Smooth muscle cell (in vitro differentiated cells): ENCODE measurements at regions not wholly inside any gene's neighbourhood (a gene's known extent, or its start where the extent isn't known, plus 50 kb on each side); places are given as distances from the start of the nearest gene placed in this dataset.

Experiments used
- DNase-seq: peaks from one replicate; lab custom pipeline; 2025; ENCODE audit not compliant: unreplicated experiment; lab: John Stamatoyannopoulos, UW
- H2AFZ ChIP-seq: fragments of 200-600 bp; sonication (generic); 2 replicates; pipeline ENCODE4 v1.6.0; 2016; ENCODE audit warnings: antibody characterized with exemption, low read depth, mild to moderate bottlenecking
- H3F3A ChIP-seq: fragments of 200-600 bp; sonication (generic); 2 replicates; pipeline ENCODE4 v1.6.0; 2017; ENCODE audit warnings: antibody characterized with exemption, low read depth
- H3K27ac ChIP-seq: fragments of 200-600 bp; sonication (generic); 2 replicates; pipeline ENCODE4 v1.5.1; 2016; ENCODE audit warnings: low read depth, mild to moderate bottlenecking
- H3K27me3 ChIP-seq: fragments of 200-600 bp; sonication (generic); 2 replicates; pipeline ENCODE4 v1.6.1; 2016; ENCODE audit warnings: low read depth, mild to moderate bottlenecking
- H3K36me3 ChIP-seq: fragments of 200-600 bp; sonication (generic); 2 replicates; pipeline ENCODE4 v1.5.1; 2016; ENCODE audit warnings: low read depth
- H3K4me1 ChIP-seq: fragments of 200-600 bp; sonication (generic); 2 replicates; pipeline ENCODE4 v1.5.1; 2016; ENCODE audit warnings: low read depth
- H3K4me2 ChIP-seq: fragments of 200-600 bp; sonication (generic); 2 replicates; pipeline ENCODE4 v1.6.0; 2016; ENCODE audit warnings: mild to moderate bottlenecking
- H3K4me3 ChIP-seq: fragments of 200-600 bp; sonication (generic); 2 replicates; pipeline ENCODE4 v1.5.1; 2016; ENCODE audit warnings: mild to moderate bottlenecking
- H3K79me2 ChIP-seq: fragments of 200-600 bp; sonication (generic); 2 replicates; pipeline ENCODE4 v1.6.0; 2016; ENCODE audit warnings: low read depth, mild to moderate bottlenecking
- H3K9ac ChIP-seq: fragments of 200-600 bp; sonication (generic); 2 replicates; pipeline ENCODE4 v1.6.0; 2016; ENCODE audit warnings: low read depth
- H3K9me3 ChIP-seq: fragments of 200-600 bp; sonication (generic); replicated peaks from 2 replicates; pipeline ENCODE4 v1.5.1; 2016; ENCODE audit warnings: low read depth
- H4K20me1 ChIP-seq: fragments of 200-600 bp; sonication (generic); 2 replicates; pipeline ENCODE4 v1.6.0; 2016; ENCODE audit warnings: low read depth
- CTCF ChIP-seq: fragments of 200-600 bp; sonication (generic); IDR thresholded peaks from 2 replicates; pipeline ENCODE4 v1.5.1; 2017; ENCODE audit warnings: borderline replicate concordance, mild to moderate bottlenecking, antibody characterized with exemption; ENCODE audit not compliant: insufficient read depth, poor library complexity, severe bottlenecking
- WGBS: methylation state at CpG from one replicate; pipeline ENCODE4 v1.1.7; 2016; ENCODE audit warnings: low lambda C conversion rate; 5-methylcytosine and 5-hydroxymethylcytosine counted together

- DNase-seq = no peak
- TF ChIP-seq CTCF = no peak
- no peak overlapping the region for H2AFZ ChIP-seq
Measured at GRCh38 chr2:12577091-12577490, 139.6 kb upstream of the TRIB2 start.

GRCh38 chr2:12577567-12578253, 139.0 kb upstream of the TRIB2 start:
- no peaks in the 10 kb centered on the region for H3K79me2 ChIP-seq
- H3K4me2 ChIP-seq = no peak overlapping the region
- no peak for TF ChIP-seq CTCF
- H3K9ac ChIP-seq = no peak overlapping the region
- no peaks in the 10 kb centered on the region for H3K36me3 ChIP-seq
- WGBS = 60% methylated on average over 7 of the region's 7 CpGs
- no peaks in the 10 kb centered on the region for H3K4me1 ChIP-seq
- H3K27ac ChIP-seq = no peak overlapping the region
- no peaks in the 10 kb centered on the region for H3F3A ChIP-seq
- H4K20me1 ChIP-seq = no peaks in the 10 kb centered on the region
- no peak overlapping the region for H3K4me3 ChIP-seq
- no peak overlapping the region for H2AFZ ChIP-seq
- no peaks in the 10 kb centered on the region for H3K27me3 ChIP-seq
- DNase-seq = no peak
- no peaks in the 10 kb centered on the region for H3K9me3 ChIP-seq

More at GRCh38 chr2:12577091-12577490, 139.6 kb upstream of the TRIB2 start:
- H3K4me3 ChIP-seq = no peak overlapping the region
- H3K9me3 ChIP-seq = no peaks in the 10 kb centered on the region
- no peaks in the 10 kb centered on the region for H3F3A ChIP-seq
- H3K27me3 ChIP-seq = no peaks in the 10 kb centered on the region
- no peaks in the 10 kb centered on the region for H3K36me3 ChIP-seq
- no peak overlapping the region for H3K27ac ChIP-seq
- H3K79me2 ChIP-seq = no peaks in the 10 kb centered on the region
- no peaks in the 10 kb centered on the region for H4K20me1 ChIP-seq
- no peak overlapping the region for H3K9ac ChIP-seq
- no peak overlapping the region for H3K4me2 ChIP-seq
- no peaks in the 10 kb centered on the region for H3K4me1 ChIP-seq

- Histone ChIP-seq H2AFZ (no peak overlapping the region), H3K4me2 (no peak overlapping the region), H3K79me2 (no peaks in the 10 kb centered on the region), H3K9ac (no peak overlapping the region), H3K4me3 (no peak overlapping the region), H3K9me3 (no peaks in the 10 kb centered on the region), H3K27ac (no peak overlapping the region), H3F3A (no peaks in the 10 kb centered on the region), H3K27me3 (no peaks in the 10 kb centered on the region), H3K36me3 (no peaks in the 10 kb centered on the region), H3K4me1 (no peaks in the 10 kb centered on the region), H4K20me1 (no peaks in the 10 kb centered on the region)
- no peak for TF ChIP-seq CTCF
- DNase-seq = no peak
- WGBS = 39% methylated on average over 1 of the region's 1 CpG
Measured at GRCh38 chr2:12579018-12579417, 137.7 kb upstream of the TRIB2 start.

- Histone ChIP-seq H3F3A (no peaks in the 10 kb centered on the region), H3K36me3 (no peaks in the 10 kb centered on the region), H3K27ac (no peak overlapping the region), H3K9ac (no peak overlapping the region), H3K79me2 (no peaks in the 10 kb centered on the region), H3K9me3 (no peaks in the 10 kb centered on the region), H3K27me3 (no peaks in the 10 kb centered on the region), H3K4me3 (no peak overlapping the region), H4K20me1 (no peaks in the 10 kb centered on the region), H3K4me1 (no peaks in the 10 kb centered on the region), H2AFZ (no peak overlapping the region), H3K4me2 (no peak overlapping the region)
- DNase-seq = no peak
- TF ChIP-seq CTCF = no peak
- WGBS = 93% methylated on average over 3 of the region's 3 CpGs
Measured at GRCh38 chr2:12584338-12584737, 132.4 kb upstream of the TRIB2 start.
